D721Med (cell line): ENCODE measurements at regions not wholly inside any gene's neighbourhood (a gene's known extent, or its start where the extent isn't known, plus 50 kb on each side); places are given as distances from the start of the nearest gene placed in this dataset.

Experiments
- DNase-seq: peaks from one replicate; pipeline ENCODE4 v3.0.0; 2011; ENCODE audit warnings: low spot score; ENCODE audit not compliant: insufficient read length
- FAIRE-seq: peaks from 2 replicates; lab custom pipeline; 2011; peaks lifted over from hg19 to GRCh38; lab: Jason Lieb, UNC
- CTCF ChIP-seq: IDR thresholded peaks from 2 replicates; pipeline ENCODE4 v1.5.1; 2012; ENCODE audit warnings: mild to moderate bottlenecking, control low read depth; ENCODE audit not compliant: insufficient read depth; ENCODE audit errors: missing control alignments

DNA sequence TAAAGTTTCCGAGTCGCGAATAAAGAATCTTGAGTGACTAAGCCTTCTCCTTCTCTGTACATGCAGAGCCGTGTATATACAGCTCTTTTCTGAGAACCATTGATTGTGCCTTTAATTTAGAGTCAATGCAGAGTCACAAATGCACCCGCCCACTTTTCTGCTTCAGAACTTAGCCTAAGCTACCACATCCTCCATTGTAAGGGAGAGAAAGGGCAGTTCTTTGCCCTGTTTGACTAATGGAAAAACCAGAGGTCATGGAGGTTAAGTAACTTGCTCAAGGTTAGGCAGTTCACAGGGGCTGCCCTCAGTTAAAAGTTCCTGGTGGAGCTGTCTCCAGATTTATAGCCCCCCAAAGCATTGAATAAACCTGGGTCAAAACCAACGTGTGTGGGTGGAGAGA lies 139.6 kb downstream of the TOMM20 start:
- FAIRE-seq, result no peak
- TF ChIP-seq CTCF, result no peak
- no peak for DNase-seq

DNA sequence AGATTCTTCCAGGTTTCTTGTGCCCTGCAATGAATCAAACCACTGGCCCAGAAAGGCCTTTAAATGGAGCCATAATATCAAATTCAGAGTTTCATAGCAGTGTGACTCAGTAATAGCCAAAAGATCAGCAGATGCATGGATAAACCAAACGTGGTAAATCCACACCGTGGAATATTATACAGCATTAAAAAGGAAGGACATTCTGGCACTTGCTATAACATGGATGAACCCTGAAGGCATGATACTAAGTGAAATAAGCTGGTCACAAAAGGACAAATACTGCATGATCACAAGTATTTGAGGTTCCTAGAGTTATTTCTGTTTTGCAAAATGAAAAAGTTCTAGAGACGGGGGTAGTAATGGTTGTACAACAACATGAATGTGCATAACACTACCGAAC lies 140.1 kb downstream of the TOMM20 start:
- DNase-seq (no peak), FAIRE-seq (no peak)
- no peak for TF ChIP-seq CTCF

GRCh38 chr1:234988155-234988517 lies 140.5 kb downstream of the TOMM20 start:
- FAIRE-seq, result no peak
- DNase-seq, result no peak
- no peak for TF ChIP-seq CTCF

GRCh38 chr1:234987415-234988154 lies 141.1 kb downstream of the TOMM20 start:
- no peak for DNase-seq
- FAIRE-seq, result no peak

GRCh38 chr1:234986750-234987414 lies 141.8 kb downstream of the TOMM20 start:
- DNase-seq (no peak), FAIRE-seq (no peak)
- no peak for TF ChIP-seq CTCF

More at GRCh38 chr1:234987415-234988154, 141.1 kb downstream of the TOMM20 start:
- TF ChIP-seq CTCF, result no peak

GRCh38 chr1:234985516-234986294 lies 142.9 kb downstream of the TOMM20 start:
- FAIRE-seq, result no peak
- DNase-seq, result no peak
- no peak for TF ChIP-seq CTCF
